Activated CD4-positive, CD25-positive, alpha-beta regulatory T cell (primary cell): ENCODE measurements at regions not wholly inside any gene's neighbourhood (a gene's known extent, or its start where the extent isn't known, plus 50 kb on each side); places are given as distances from the start of the nearest gene placed in this dataset.

ENCODE experiments used
- DNase-seq, 4 experiments: peaks; one replicate each; lab custom pipeline; 2025; lab: John Stamatoyannopoulos, UW

DNA sequence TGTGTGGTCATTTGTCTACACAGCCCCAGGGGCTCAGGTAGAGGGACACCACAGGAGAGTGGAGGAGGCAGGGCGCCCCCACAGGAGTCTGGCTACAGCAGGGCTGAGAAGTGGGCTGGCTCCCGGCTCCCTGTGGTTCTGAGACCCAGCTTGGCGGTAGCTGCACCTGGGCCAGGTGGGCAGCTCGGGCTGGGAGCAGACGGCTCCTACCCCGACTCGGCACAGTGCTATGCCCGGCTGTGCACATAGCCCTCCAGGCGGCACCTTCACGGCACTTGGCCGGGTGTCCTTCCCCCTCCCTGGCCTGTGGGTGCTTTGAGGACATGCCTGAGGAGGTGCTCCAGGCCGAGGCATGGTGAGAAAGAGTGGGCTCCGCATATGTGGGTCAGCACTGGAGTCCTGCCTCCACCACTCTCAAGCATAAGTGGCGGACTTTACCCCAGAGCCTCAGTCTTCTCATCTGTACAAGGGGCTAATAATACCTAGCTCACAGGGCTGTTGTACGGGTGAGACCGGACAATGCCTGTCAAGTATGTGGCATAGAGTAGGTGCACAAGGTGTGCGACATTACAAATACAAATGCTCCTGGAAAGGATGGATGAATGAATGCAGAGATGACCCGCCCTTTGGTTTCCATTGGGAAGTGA is 50.1 kb upstream of the JPH3 start:
- DNase-seq: no peak

DNA sequence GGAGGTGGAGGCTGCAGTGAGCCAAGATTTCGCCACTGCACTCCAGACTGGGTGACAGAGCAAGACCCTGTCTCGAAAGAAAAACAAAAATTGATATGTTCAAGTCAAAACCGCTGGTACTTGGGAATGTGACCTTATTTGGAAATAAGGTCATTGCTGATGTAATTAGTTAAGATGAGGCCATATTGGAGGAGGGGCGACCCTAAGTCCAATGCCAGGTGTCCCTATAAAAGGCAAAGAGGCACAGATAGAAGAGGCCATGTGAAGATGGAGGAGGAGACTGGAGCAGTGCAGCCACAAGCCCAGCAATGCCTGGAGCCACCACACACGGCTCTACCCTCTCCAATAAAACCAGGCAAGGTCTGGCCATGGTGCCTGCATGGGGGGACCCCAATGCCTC is 50.8 kb upstream of the JPH3 start:
- DNase-seq: no peak

DNA sequence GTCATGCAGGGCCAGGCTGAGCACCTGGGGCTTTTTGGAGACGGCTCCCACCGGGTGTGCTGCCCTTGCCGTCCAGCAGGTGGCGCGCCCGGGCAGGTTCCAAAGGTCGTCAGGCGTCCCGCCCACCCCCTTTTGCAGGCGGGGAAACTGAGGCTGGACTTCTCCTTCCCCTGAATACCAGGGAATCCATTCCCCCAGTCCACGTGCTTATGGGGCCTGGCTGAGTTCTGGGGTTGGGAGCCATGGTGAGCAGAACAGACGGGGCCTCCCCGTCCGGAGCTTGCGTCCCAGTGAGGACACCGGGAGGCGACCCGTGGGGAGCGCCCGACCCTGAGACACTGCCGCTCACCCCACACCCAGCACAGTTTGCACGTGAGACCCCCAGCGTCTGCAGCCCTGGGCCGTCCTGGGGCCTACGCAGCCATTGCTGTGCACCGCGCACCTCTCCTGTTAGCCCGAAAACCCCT is 51.8 kb upstream of the JPH3 start:
- DNase-seq: peak; percentile 22 to 42 (median 28)

DNA sequence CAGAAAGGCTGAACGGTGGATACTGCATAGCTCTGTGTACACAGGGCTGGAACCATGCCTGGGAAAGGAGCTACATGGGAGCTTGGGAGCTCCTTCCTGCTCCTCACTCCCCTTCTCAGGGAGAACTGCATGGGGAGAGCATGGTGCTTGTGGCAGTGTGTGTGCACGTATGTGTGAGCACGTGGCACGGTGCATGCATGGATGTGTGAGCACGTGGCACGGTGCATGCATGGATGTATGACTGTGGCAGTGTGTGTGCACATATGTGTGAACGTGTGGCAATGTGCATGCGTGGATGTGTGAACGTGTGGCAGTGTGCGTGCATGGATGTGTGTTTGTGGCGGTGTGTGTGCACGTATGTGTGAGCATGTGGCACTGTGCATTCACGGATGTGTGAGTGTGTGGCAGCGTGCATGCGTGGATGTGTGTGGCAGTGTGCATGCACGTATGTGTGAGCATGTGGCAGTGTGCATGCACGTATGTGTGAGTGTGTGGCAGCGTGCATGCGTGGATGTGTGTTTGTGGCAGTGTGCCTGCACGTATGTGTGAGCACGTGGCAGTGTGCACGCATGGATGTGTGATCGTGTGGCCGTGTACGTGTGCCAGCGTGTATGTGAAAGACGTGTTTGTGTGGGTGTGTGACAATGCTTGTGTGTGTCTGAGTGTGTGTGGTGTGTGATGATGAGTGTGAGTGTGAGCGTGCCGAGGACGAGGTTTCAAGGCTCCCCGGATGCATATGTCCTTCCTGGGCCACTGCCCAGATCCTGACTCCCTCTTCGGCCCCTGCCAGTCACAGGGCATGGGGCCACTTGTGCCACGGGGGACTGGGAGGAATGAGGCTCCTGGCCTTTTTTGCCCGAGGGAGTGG is 52.4 kb upstream of the JPH3 start:
- no peak for DNase-seq

DNA sequence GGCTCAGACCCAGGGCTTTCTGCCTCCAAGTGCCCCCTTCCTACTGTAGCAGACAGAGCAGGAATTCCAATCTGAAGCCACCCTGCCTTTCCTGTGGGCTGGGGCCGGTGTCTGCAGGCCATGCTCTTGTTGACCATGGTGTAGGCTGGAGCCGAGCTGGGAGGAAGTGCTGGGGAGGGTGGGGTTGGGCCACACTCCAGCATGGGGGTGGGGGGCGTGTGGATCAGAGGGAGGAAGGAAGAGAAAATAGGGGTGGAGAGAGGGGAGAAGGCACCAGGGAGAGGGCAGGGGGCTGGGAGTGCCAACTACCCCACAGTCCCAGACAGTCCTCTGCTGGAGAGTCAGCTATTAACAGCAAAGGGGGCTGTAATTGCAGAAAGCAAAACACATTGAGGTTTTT is 54.3 kb upstream of the JPH3 start:
- no peak for DNase-seq

DNA sequence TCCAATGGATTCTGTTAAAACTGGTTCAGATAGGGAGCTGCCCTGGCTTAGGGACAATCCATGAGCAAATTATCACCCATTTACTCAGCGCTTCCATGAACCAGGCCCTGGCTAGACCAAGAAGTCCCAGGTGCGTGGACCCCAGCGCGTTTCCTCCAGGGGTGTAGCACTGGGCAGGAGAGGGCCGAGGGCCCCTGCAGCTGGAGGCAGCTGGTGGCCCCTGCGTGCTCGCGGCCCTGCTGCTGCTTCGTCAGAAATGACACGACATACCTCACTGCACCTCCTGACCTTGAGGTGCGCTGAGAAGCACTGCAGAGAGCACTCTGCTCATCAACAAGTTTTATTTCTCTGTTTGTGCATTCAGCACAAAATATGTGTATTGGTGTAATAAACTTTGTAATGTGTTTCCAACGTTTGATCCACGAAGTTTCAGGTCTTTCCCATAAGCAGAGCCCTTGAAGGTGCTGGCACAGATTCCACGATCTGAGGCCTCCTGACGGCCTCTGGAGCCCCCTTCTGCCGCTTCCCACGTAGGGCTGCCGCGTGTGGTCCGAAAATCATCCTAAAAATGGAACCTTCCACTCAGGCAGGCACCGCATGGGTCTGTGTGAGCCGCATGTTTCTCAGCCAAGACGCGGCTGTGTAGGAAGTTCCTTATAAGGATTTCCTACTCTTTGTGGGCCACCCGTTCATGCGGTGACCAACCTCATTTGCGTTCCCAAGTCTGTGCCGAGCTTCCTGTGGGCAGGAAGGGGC is 50.8 kb upstream of the ZCCHC14 start:
- no peak for DNase-seq

DNA sequence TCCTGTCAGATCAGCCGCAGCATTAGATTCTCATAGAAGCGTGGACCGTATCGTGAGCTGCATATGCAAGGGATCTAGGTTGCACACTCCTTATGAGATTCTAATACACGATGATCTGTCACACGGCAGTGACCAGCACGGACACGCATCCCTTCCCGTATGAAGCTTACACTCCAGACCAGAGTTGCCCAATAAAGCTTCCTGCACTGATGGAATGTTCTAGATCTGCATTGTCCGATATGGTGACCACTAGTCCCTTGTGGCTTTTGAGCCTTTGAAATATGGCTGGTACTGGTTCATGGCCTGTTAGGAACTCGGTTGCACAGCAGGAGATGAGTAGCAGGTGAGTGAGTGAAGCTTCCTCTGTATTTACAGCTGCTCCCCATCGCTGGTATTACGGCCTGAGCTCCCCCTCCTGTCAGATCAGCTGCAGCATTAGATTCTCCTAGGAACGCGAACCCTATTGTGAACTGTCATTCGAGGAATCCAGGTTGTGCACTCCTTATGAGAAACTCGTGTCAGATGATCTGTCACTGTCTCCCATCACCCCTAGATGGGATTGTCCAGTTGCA is 49.8 kb upstream of the ZCCHC14 start:
- no peak for DNase-seq
